HEK293 (cell line): ENCODE measurements at regions not wholly inside any gene's neighbourhood (a gene's known extent, or its start where the extent isn't known, plus 50 kb on each side); places are given as distances from the start of the nearest gene placed in this dataset.

Experiments
- CTCF ChIA-PET: fragments of 350-600 bp; formaldehyde crosslinking; extraction: SDS; loops from one replicate; lab custom pipeline; 2021; ENCODE audit warnings: antibody characterized with exemption; lab: Yijun Ruan, JAX
- POLR2A ChIA-PET: fragments of 300-600 bp; formaldehyde crosslinking; extraction: SDS; loops from one replicate; lab custom pipeline; 2020; ENCODE audit warnings: antibody characterized with exemption, inconsistent platforms; lab: Yijun Ruan, JAX
- H3K27ac ChIP-seq: fragments of 200-500 bp; sonication (Bioruptor generic); 2 replicates; pipeline ENCODE4 v1.5.1; 2014; ENCODE audit warnings: low read depth, low read length, control low read depth, inconsistent platforms; ENCODE audit errors: extremely low read depth
- H3K36me3 ChIP-seq, 2 experiments: fragments of 200-500 bp in 1 of 2; sonication (Bioruptor generic) in 1 of 2; 1 replicate in 1 of 2; 2 replicates in 1 of 2; pipeline ENCODE4 v1.5.1; 2014 to 2017; ENCODE audit warnings: inconsistent platforms in 2 of 2, low read length in 2 of 2; ENCODE audit not compliant: control insufficient read depth in 2 of 2, insufficient read depth in 1 of 2
- H3K4me1 ChIP-seq: fragments of 200-500 bp; sonication (Bioruptor generic); 2 replicates; pipeline ENCODE4 v1.5.1; 2014; ENCODE audit warnings: mild to moderate bottlenecking, low read length, inconsistent platforms; ENCODE audit not compliant: control insufficient read depth, insufficient read depth
- H3K4me3 ChIP-seq: 2 replicates; pipeline ENCODE4 v1.5.1; 2011; ENCODE audit warnings: low read depth, mild to moderate bottlenecking, control low read depth, low read length, moderate library complexity
- H3K9me3 ChIP-seq: fragments of 200-500 bp; sonication (Bioruptor generic); 2 replicates; pipeline ENCODE4 v1.5.1; 2014; ENCODE audit warnings: low read depth, low read length, inconsistent platforms; ENCODE audit not compliant: control insufficient read depth, insufficient read depth
- KLF1 ChIP-seq: fragments of 450-650 bp; formaldehyde crosslinking; IDR thresholded peaks from 2 replicates; pipeline ENCODE4 v1.5.1; 2016; ENCODE audit warnings: missing biosample characterization, missing genetic modification characterization
- KLF17 ChIP-seq: fragments of 450-650 bp; formaldehyde crosslinking; IDR thresholded peaks from 2 replicates; pipeline ENCODE4 v1.5.1; 2016; ENCODE audit warnings: missing biosample characterization, missing genetic modification characterization
- MYNN ChIP-seq: fragments of 450-650 bp; formaldehyde crosslinking; IDR thresholded peaks from 2 replicates; pipeline ENCODE4 v1.5.1; 2016; ENCODE audit warnings: missing biosample characterization, missing genetic modification characterization, borderline replicate concordance
- SP3 ChIP-seq: fragments of 450-650 bp; formaldehyde crosslinking; IDR thresholded peaks from 2 replicates; pipeline ENCODE4 v1.5.1; 2016; ENCODE audit warnings: missing biosample characterization, missing genetic modification characterization
- YY1 ChIP-seq: fragments of 450-650 bp; formaldehyde crosslinking; IDR thresholded peaks from 2 replicates; pipeline ENCODE4 v1.5.1; 2018; ENCODE audit warnings: missing biosample characterization, missing genetic modification characterization
- ZBTB21 ChIP-seq: fragments of 450-650 bp; formaldehyde crosslinking; IDR thresholded peaks from 2 replicates; pipeline ENCODE4 v1.5.1; 2017; ENCODE audit warnings: missing biosample characterization, missing genetic modification characterization
- ZBTB8A ChIP-seq: fragments of 450-650 bp; formaldehyde crosslinking; IDR thresholded peaks from 2 replicates; pipeline ENCODE4 v1.5.1; 2016; ENCODE audit warnings: missing biosample characterization, missing genetic modification characterization
- ZNF112 ChIP-seq: fragments of 450-650 bp; formaldehyde crosslinking; IDR thresholded peaks from 2 replicates; pipeline ENCODE4 v1.5.0; 2017; ENCODE audit warnings: missing biosample characterization, missing genetic modification characterization
- ZNF138 ChIP-seq: fragments of 450-650 bp; formaldehyde crosslinking; IDR thresholded peaks from 2 replicates; pipeline ENCODE4 v1.5.1; 2016; ENCODE audit warnings: missing biosample characterization, missing genetic modification characterization, borderline replicate concordance
- ZNF211 ChIP-seq: fragments of 450-650 bp; formaldehyde crosslinking; IDR thresholded peaks from 2 replicates; pipeline ENCODE4 v1.5.1; 2016; ENCODE audit warnings: low read depth, missing biosample characterization, missing genetic modification characterization
- ZNF223 ChIP-seq: fragments of 450-650 bp; formaldehyde crosslinking; IDR thresholded peaks from 2 replicates; pipeline ENCODE4 v1.5.1; 2016; ENCODE audit warnings: missing biosample characterization, missing genetic modification characterization
- ZNF302 ChIP-seq: fragments of 450-650 bp; formaldehyde crosslinking; IDR thresholded peaks from 2 replicates; pipeline ENCODE4 v1.5.1; 2016; ENCODE audit warnings: missing biosample characterization, missing genetic modification characterization, low read depth
- ZNF341 ChIP-seq: fragments of 450-650 bp; formaldehyde crosslinking; IDR thresholded peaks from 2 replicates; pipeline ENCODE4; 2016; ENCODE audit warnings: low read depth, missing biosample characterization, missing genetic modification characterization
- ZNF37A ChIP-seq: fragments of 450-650 bp; IDR thresholded peaks from 2 replicates; pipeline ENCODE4 v1.5.1; 2018; ENCODE audit warnings: missing biosample characterization, missing genetic modification characterization
- ZNF510 ChIP-seq: fragments of 450-650 bp; formaldehyde crosslinking; IDR thresholded peaks from 2 replicates; pipeline ENCODE4 v1.5.1; 2018; ENCODE audit warnings: mild to moderate bottlenecking, missing genetic modification characterization, missing biosample characterization; ENCODE audit not compliant: insufficient replicate concordance
- ZNF514 ChIP-seq: fragments of 450-650 bp; formaldehyde crosslinking; IDR thresholded peaks from 2 replicates; pipeline ENCODE4 v1.5.1; 2016; ENCODE audit warnings: missing biosample characterization, missing genetic modification characterization
- ZNF529 ChIP-seq: fragments of 450-650 bp; formaldehyde crosslinking; IDR thresholded peaks from 2 replicates; pipeline ENCODE4 v1.5.1; 2017; ENCODE audit warnings: missing genetic modification characterization, missing biosample characterization; ENCODE audit not compliant: insufficient replicate concordance
- ZNF558 ChIP-seq: fragments of 450-650 bp; formaldehyde crosslinking; IDR thresholded peaks from 2 replicates; pipeline ENCODE4 v1.5.1; 2016; ENCODE audit warnings: missing biosample characterization, missing genetic modification characterization
- ZNF596 ChIP-seq: fragments of 450-650 bp; IDR thresholded peaks from 2 replicates; pipeline ENCODE4 v1.5.0; 2018; ENCODE audit warnings: missing biosample characterization, mild to moderate bottlenecking, missing genetic modification characterization, moderate library complexity
- ZNF664 ChIP-seq: fragments of 450-650 bp; formaldehyde crosslinking; IDR thresholded peaks from 2 replicates; pipeline ENCODE4 v1.5.1; 2016; ENCODE audit warnings: missing biosample characterization, missing genetic modification characterization
- ZNF677 ChIP-seq: fragments of 450-650 bp; IDR thresholded peaks from 2 replicates; pipeline ENCODE4 v1.5.0; 2018; ENCODE audit warnings: missing biosample characterization, mild to moderate bottlenecking, missing genetic modification characterization, moderate library complexity
- ZNF701 ChIP-seq: fragments of 450-650 bp; formaldehyde crosslinking; IDR thresholded peaks from 2 replicates; pipeline ENCODE4 v1.5.1; 2016; ENCODE audit warnings: missing biosample characterization, missing genetic modification characterization
- ZNF76 ChIP-seq: fragments of 450-650 bp; formaldehyde crosslinking; IDR thresholded peaks from 2 replicates; pipeline ENCODE4; 2016; ENCODE audit warnings: low read depth, missing biosample characterization, missing genetic modification characterization, borderline replicate concordance
- ZSCAN16 ChIP-seq: fragments of 450-650 bp; formaldehyde crosslinking; IDR thresholded peaks from 2 replicates; pipeline ENCODE4 v1.5.1; 2016; ENCODE audit warnings: missing biosample characterization, missing genetic modification characterization
- ZSCAN18 ChIP-seq: fragments of 450-650 bp; formaldehyde crosslinking; IDR thresholded peaks from 2 replicates; pipeline ENCODE4 v1.5.1; 2016; ENCODE audit warnings: missing biosample characterization, missing genetic modification characterization
- TF ChIP-seq, protein P1 (sequence below): fragments of 450-650 bp; formaldehyde crosslinking; IDR thresholded peaks from 2 replicates; pipeline ENCODE4 v1.5.1; 2016; ENCODE audit warnings: missing biosample characterization, missing genetic modification characterization
- TF ChIP-seq, protein P2 (sequence below): fragments of 450-650 bp; formaldehyde crosslinking; optimal IDR thresholded peaks from 2 replicates; pipeline ENCODE3; 2016; ENCODE audit warnings: missing biosample characterization, mild to moderate bottlenecking, missing genetic modification characterization
- TF ChIP-seq, protein P3 (sequence below): fragments of 450-650 bp; formaldehyde crosslinking; IDR thresholded peaks from 2 replicates; pipeline ENCODE4 v1.5.0; 2017; ENCODE audit warnings: missing biosample characterization, missing genetic modification characterization, borderline replicate concordance

GRCh38 chr4:144355811-144356757 is 215.6 kb upstream of the GYPA start:
- Histone ChIP-seq H3K27ac (peak overlapping the region; percentile 58; the same call in 1 of the 2 replicates), H3K4me3 (no peak overlapping the region), H3K4me1 (peaks cover 11% of the 10 kb centered on the region), H3K9me3 (no peaks in the 10 kb centered on the region), H3K36me3 (no peaks in the 10 kb centered on the region)
- CTCF ChIA-PET: no interaction called here
- POLR2A ChIA-PET: no interaction called here
- TF ChIP-seq ZSCAN16 (tag by site-specific recombination) (no peak), MYNN (tag by site-specific recombination) (no peak), ZNF664 (peak; percentile 20; the same call in 1 of the 2 replicates), ZNF112 (tag by site-specific recombination) (no peak), ZNF596 (tag by site-specific recombination) (peak; percentile 74), ZBTB8A (tag by site-specific recombination) (peak; percentile 20; the same call in 1 of the 2 replicates), KLF17 (tag by site-specific recombination) (peak; percentile 61), ZSCAN18 (tag by site-specific recombination) (no peak), ZNF677 (tag by site-specific recombination) (no peak), ZNF529 (no peak), ZNF211 (tag by site-specific recombination) (no peak), ZNF76 (tag by site-specific recombination) (0 out of 2 replicates have a peak, but pooled peaks have one; percentile 46), KLF1 (tag by site-specific recombination) (no peak), ZNF701 (tag by site-specific recombination) (no peak), ZNF341 (tag by site-specific recombination) (peak; percentile 37), SP3 (0 out of 2 replicates have a peak, but pooled peaks have one; percentile 10), ZNF558 (tag by site-specific recombination) (peak; percentile 70; the same call in 1 of the 2 replicates), ZNF223 (tag by site-specific recombination) (no peak), ZNF510 (tag by site-specific recombination) (no peak), ZNF37A (no peak), ZNF514 (no peak), ZNF302 (no peak), YY1 (tag by site-specific recombination) (peak; percentile 47; the same call in 1 of the 2 replicates), ZNF138 (no peak), ZBTB21 (tag by site-specific recombination) (peak; percentile 62; the same call in 1 of the 2 replicates)
- TF ChIP-seq, protein P1, sequence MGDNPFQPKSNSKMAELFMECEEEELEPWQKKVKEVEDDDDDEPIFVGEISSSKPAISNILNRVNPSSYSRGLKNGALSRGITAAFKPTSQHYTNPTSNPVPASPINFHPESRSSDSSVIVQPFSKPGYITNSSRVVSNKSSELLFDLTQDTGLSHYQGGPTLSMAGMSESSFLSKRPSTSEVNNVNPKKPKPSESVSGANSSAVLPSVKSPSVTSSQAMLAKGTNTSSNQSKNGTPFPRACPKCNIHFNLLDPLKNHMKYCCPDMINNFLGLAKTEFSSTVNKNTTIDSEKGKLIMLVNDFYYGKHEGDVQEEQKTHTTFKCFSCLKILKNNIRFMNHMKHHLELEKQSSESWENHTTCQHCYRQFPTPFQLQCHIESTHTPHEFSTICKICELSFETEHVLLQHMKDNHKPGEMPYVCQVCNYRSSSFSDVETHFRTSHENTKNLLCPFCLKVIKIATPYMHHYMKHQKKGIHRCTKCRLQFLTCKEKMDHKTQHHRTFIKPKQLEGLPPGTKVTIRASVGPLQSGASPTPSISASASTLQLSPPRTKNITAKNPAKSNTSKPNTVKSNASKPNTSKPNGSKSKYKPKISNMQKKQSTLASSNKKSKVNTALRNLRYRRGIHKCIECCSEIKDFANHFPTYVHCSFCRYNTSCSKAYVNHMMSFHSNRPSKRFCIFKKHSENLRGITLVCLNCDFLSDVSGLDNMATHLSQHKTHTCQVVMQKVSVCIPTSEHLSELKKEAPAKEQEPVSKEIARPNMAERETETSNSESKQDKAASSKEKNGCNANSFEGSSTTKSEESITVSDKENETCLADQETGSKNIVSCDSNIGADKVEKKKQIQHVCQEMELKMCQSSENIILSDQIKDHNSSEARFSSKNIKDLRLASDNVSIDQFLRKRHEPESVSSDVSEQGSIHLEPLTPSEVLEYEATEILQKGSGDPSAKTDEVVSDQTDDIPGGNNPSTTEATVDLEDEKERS (tag by site-specific recombination): no peak
- TF ChIP-seq, protein P2, sequence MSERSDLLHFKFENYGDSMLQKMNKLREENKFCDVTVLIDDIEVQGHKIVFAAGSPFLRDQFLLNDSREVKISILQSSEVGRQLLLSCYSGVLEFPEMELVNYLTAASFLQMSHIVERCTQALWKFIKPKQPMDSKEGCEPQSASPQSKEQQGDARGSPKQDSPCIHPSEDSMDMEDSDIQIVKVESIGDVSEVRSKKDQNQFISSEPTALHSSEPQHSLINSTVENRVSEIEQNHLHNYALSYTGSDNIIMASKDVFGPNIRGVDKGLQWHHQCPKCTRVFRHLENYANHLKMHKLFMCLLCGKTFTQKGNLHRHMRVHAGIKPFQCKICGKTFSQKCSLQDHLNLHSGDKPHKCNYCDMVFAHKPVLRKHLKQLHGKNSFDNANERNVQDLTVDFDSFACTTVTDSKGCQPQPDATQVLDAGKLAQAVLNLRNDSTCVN (tag by site-specific recombination): no peak
- TF ChIP-seq, protein P3, sequence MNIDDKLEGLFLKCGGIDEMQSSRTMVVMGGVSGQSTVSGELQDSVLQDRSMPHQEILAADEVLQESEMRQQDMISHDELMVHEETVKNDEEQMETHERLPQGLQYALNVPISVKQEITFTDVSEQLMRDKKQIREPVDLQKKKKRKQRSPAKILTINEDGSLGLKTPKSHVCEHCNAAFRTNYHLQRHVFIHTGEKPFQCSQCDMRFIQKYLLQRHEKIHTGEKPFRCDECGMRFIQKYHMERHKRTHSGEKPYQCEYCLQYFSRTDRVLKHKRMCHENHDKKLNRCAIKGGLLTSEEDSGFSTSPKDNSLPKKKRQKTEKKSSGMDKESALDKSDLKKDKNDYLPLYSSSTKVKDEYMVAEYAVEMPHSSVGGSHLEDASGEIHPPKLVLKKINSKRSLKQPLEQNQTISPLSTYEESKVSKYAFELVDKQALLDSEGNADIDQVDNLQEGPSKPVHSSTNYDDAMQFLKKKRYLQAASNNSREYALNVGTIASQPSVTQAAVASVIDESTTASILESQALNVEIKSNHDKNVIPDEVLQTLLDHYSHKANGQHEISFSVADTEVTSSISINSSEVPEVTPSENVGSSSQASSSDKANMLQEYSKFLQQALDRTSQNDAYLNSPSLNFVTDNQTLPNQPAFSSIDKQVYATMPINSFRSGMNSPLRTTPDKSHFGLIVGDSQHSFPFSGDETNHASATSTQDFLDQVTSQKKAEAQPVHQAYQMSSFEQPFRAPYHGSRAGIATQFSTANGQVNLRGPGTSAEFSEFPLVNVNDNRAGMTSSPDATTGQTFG (tag by site-specific recombination): no peak
